Hepatic stellate cell (primary cell): ENCODE measurements at regions not wholly inside any gene's neighbourhood (a gene's known extent, or its start where the extent isn't known, plus 50 kb on each side); places are given as distances from the start of the nearest gene placed in this dataset.
"Not testable (repeated sequence)": the region's sequence is repeated elsewhere in the genome, so short reads cannot be mapped to it uniquely, and the experiment has no call there.

Source experiments
- DNase-seq: peaks from one replicate; pipeline ENCODE4 v3.0.0; 2011; ENCODE audit warnings: low spot score

- DNase-seq = no peak
Observed at GRCh38 chr2:58347810-58348209, 106.7 kb upstream of the FANCL start.

- no peak for DNase-seq
Observed at GRCh38 chr2:58341047-58341446, 99.9 kb upstream of the FANCL start.

GRCh38 chr2:58339548-58340243, 98.6 kb upstream of the FANCL start:
- no peak for DNase-seq

- no peak for DNase-seq
Observed at GRCh38 chr2:58336416-58336815, 95.3 kb upstream of the FANCL start.

- DNase-seq = no peak
Observed at GRCh38 chr2:58334414-58334813, 93.3 kb upstream of the FANCL start.

- not testable (repeated sequence) for DNase-seq
Observed at GRCh38 chr2:58325296-58325895, 84.3 kb upstream of the FANCL start.

- no peak for DNase-seq
Observed at GRCh38 chr2:58319481-58319880, 78.4 kb upstream of the FANCL start.

GRCh38 chr2:58318949-58319348, 77.8 kb upstream of the FANCL start:
- not testable (repeated sequence) for DNase-seq

- DNase-seq = no peak
Observed at GRCh38 chr2:58313926-58314325, 72.8 kb upstream of the FANCL start.

GRCh38 chr2:58308435-58308834, 67.3 kb upstream of the FANCL start:
- DNase-seq = no peak

GRCh38 chr2:58304843-58305242, 63.7 kb upstream of the FANCL start:
- no peak for DNase-seq

GRCh38 chr2:58299123-58299522, 58.0 kb upstream of the FANCL start:
- no peak for DNase-seq

GRCh38 chr2:58293056-58293455, 51.9 kb upstream of the FANCL start:
- no peak for DNase-seq

- DNase-seq = no peak
Observed at GRCh38 chr2:58291726-58292438, 50.8 kb upstream of the FANCL start.
